ENCODE measurements at regions not wholly inside any gene's neighbourhood (a gene's known extent, or its start where the extent isn't known, plus 50 kb on each side); places are given as distances from the start of the nearest gene placed in this dataset.

DNA sequence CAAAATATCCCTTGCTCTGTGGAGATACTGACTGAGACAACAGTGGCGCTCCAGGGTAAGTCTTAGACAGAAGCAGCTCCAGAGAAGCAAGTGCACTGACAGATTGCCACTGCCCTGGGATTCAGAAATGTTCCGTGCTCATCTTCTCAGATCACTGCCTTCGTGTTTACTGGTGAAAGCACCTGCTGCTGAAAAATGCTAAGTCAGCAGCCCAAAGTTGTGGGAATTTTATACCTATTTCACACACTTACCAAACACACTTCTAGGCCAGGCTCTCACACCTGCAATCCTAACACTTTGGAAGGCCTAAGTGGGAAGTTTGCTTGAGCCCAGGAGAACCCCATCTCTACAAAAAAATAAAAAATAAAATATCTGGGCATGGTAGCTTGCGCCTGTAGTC lies 63.2 kb upstream of the DLX6 start:
- Histone ChIP-seq H4K20me1 (ENCODE audit: insufficient read depth, low read length) (no peaks in the 10 kb centered on the region), H3K9ac (ENCODE audit: insufficient read depth, low read depth, low read length) (no peak overlapping the region), H3K27me3 (ENCODE audit: control insufficient read depth in 1 of 2, insufficient read depth in 2 of 2, low read length in 2 of 2) (no peaks in the 10 kb centered on the region), H3K9me3 (ENCODE audit: low read length) (no peaks in the 10 kb centered on the region), H3K4me1 (ENCODE audit: insufficient read depth, low read length) (no peaks in the 10 kb centered on the region), H2AFZ (ENCODE audit: low read length) (no peak overlapping the region), H3K4me2 (ENCODE audit: low read depth, low read length) (no peak overlapping the region), H3K27ac (ENCODE audit: extremely low read length, insufficient read depth, low read length) (no peak overlapping the region), H3K36me3 (replicated peaks in 1 of 2; ENCODE audit: control insufficient read depth in 1 of 2, insufficient read depth in 2 of 2, low read length in 2 of 2) (no peaks in the 10 kb centered on the region), H3K79me2 (ENCODE audit: insufficient read depth, low read length) (no peaks in the 10 kb centered on the region), H3K4me3 (replicated peaks in 1 of 3; ENCODE audit: insufficient read depth in 1 of 3, low read depth in 2 of 3, low read length in 3 of 3) (no peak overlapping the region)
- ChIA-PET POLR2A (no interaction called here), CTCF (ENCODE audit: low intra/inter-chr PET ratio, low total read pairs) (no interaction called here)
- no TSS peak for BruUV-seq (replicated peaks)
- WGBS (ENCODE audit: low lambda C conversion rate): 58% methylated on average over 4 of the region's 4 CpGs
- in situ Hi-C loops (cut with HindIII; ENCODE audit: extremely low pct_ligation_motif_present, low pct_unique_long_range_greater_than_20kb): no loop called here
- intact Hi-C loops (cut with micrococcal nuclease; ENCODE audit: unreplicated experiment): no loop called here
- DNase-seq (ENCODE audit: low spot score) (no peak), FAIRE-seq (no peak), ATAC-seq (no peak)
- TF ChIP-seq MAFK (conservative IDR thresholded peaks at IDR 0.05 in 1 of 2, IDR thresholded peaks at IDR 0.05 in 1 of 2; ENCODE audit: low read length in 2 of 2) (peak; percentile 83 to 91), ZNF292 (CRISPR knock-in tag; IDR thresholded peaks at IDR 0.05; ENCODE audit: borderline replicate concordance, low read depth) (no peak), MAFF (IDR thresholded peaks at IDR 0.05; ENCODE audit: low read depth, low read length) (peak; percentile 88), CREB1 (IDR thresholded peaks at IDR 0.05) (no peak), CREB1 (CRISPR knock-in tag; IDR thresholded peaks at IDR 0.05) (no peak)
- TF ChIP-seq, protein P1, sequence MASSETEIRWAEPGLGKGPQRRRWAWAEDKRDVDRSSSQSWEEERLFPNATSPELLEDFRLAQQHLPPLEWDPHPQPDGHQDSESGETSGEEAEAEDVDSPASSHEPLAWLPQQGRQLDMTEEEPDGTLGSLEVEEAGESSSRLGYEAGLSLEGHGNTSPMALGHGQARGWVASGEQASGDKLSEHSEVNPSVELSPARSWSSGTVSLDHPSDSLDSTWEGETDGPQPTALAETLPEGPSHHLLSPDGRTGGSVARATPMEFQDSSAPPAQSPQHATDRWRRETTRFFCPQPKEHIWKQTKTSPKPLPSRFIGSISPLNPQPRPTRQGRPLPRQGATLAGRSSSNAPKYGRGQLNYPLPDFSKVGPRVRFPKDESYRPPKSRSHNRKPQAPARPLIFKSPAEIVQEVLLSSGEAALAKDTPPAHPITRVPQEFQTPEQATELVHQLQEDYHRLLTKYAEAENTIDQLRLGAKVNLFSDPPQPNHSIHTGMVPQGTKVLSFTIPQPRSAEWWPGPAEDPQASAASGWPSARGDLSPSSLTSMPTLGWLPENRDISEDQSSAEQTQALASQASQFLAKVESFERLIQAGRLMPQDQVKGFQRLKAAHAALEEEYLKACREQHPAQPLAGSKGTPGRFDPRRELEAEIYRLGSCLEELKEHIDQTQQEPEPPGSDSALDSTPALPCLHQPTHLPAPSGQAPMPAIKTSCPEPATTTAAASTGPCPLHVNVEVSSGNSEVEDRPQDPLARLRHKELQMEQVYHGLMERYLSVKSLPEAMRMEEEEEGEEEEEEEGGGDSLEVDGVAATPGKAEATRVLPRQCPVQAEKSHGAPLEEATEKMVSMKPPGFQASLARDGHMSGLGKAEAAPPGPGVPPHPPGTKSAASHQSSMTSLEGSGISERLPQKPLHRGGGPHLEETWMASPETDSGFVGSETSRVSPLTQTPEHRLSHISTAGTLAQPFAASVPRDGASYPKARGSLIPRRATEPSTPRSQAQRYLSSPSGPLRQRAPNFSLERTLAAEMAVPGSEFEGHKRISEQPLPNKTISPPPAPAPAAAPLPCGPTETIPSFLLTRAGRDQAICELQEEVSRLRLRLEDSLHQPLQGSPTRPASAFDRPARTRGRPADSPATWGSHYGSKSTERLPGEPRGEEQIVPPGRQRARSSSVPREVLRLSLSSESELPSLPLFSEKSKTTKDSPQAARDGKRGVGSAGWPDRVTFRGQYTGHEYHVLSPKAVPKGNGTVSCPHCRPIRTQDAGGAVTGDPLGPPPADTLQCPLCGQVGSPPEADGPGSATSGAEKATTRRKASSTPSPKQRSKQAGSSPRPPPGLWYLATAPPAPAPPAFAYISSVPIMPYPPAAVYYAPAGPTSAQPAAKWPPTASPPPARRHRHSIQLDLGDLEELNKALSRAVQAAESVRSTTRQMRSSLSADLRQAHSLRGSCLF (CRISPR knock-in tag; IDR thresholded peaks at IDR 0.05; ENCODE audit: borderline replicate concordance): no peak
- TF ChIP-seq, protein P2, sequence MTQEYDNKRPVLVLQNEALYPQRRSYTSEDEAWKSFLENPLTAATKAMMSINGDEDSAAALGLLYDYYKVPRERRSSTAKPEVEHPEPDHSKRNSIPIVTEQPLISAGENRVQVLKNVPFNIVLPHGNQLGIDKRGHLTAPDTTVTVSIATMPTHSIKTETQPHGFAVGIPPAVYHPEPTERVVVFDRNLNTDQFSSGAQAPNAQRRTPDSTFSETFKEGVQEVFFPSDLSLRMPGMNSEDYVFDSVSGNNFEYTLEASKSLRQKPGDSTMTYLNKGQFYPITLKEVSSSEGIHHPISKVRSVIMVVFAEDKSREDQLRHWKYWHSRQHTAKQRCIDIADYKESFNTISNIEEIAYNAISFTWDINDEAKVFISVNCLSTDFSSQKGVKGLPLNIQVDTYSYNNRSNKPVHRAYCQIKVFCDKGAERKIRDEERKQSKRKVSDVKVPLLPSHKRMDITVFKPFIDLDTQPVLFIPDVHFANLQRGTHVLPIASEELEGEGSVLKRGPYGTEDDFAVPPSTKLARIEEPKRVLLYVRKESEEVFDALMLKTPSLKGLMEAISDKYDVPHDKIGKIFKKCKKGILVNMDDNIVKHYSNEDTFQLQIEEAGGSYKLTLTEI (CRISPR knock-in tag; conservative IDR thresholded peaks at IDR 0.05): no peak
